Fibroblast of pulmonary artery (primary cell): ENCODE measurements at regions not wholly inside any gene's neighbourhood (a gene's known extent, or its start where the extent isn't known, plus 50 kb on each side); places are given as distances from the start of the nearest gene placed in this dataset.
"Not testable (repeated sequence)": the region's sequence is repeated elsewhere in the genome, so short reads cannot be mapped to it uniquely, and the experiment has no call there.

Experiments used
- DNase-seq: peaks from one replicate; pipeline ENCODE4 v3.0.0-alpha.2; 2010; ENCODE audit warnings: low read depth
- H3K4me3 ChIP-seq: replicated peaks from 2 replicates; pipeline ENCODE4 v1.5.1; 2011; ENCODE audit warnings: low read depth, mild to moderate bottlenecking, control low read depth, low read length, moderate library complexity
- TF ChIP-seq, protein P1 (sequence below): IDR thresholded peaks from 2 replicates; pipeline ENCODE4 v1.5.1; 2011; ENCODE audit warnings: mild to moderate bottlenecking, control low read depth, low read length, inconsistent platforms; ENCODE audit errors: missing control alignments

GRCh38 chrX:107384397-107385105 lies 64.9 kb upstream of the FRMPD3 start:
- TF ChIP-seq, protein P1, sequence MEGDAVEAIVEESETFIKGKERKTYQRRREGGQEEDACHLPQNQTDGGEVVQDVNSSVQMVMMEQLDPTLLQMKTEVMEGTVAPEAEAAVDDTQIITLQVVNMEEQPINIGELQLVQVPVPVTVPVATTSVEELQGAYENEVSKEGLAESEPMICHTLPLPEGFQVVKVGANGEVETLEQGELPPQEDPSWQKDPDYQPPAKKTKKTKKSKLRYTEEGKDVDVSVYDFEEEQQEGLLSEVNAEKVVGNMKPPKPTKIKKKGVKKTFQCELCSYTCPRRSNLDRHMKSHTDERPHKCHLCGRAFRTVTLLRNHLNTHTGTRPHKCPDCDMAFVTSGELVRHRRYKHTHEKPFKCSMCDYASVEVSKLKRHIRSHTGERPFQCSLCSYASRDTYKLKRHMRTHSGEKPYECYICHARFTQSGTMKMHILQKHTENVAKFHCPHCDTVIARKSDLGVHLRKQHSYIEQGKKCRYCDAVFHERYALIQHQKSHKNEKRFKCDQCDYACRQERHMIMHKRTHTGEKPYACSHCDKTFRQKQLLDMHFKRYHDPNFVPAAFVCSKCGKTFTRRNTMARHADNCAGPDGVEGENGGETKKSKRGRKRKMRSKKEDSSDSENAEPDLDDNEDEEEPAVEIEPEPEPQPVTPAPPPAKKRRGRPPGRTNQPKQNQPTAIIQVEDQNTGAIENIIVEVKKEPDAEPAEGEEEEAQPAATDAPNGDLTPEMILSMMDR = no peak
- no peak overlapping the region for H3K4me3 ChIP-seq
- no peak for DNase-seq

DNA sequence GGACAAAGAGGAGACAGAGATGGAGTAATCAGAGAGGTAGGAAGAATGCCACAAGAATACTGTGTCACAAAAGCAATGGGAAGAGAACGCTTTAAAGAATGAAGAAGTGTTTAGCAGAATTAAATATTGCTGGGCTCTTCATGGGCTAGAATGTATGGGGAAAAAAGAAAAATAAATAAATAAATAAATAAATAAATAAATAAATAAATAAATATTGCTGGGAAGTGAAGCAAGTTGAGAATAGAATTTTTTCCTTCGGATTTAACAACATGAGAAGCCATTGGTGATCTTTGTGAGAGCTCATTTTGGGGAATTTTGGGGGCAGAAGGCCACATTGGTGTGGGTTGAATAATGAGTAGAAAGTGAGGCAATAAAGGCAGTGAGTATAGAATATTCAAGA lies 59.7 kb upstream of the FRMPD3 start:
- DNase-seq = no peak
- TF ChIP-seq, protein P1 = no peak
- no peak overlapping the region for H3K4me3 ChIP-seq

DNA sequence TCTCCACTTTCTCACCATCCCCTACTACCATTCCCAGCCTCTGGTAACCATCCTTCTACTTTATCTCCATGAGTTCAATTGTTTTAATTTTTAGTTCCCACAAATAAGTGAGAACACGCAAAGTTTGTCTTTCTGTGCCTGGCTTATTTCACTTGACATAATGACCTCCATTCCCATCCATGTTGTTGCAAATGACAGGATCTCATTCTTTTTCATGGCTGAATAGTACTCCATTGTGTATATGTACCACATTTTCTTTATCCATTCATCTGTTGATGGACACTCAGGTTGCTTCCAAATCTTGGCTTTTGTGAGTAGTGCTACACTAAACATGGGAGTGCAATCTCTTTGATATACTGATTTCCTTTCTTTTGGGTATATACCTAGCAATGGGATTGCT lies 55.8 kb upstream of the FRMPD3 start:
- not testable (repeated sequence) for H3K4me3 ChIP-seq, DNase-seq

DNA sequence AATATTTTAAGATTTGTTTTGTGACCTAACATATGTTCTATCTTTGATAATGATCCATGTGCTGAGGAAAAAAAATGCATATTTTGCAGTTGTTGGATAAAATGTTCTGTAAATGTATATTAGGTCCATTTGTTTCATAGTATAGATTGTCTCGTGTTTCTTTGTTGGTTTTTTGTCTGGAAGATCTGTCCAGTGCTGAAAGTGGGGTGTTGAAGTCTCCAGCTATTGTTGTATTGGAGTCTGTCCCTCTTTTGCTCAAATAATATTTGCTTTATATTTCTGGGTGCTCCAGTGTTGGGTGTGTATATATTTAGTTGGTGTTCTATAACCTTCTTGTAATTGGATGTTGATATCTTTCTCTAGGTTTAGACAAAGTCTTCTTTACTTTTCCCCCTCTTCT lies 53.2 kb upstream of the FRMPD3 start:
- TF ChIP-seq, protein P1 = no peak
- DNase-seq = no peak
- H3K4me3 ChIP-seq = no peak overlapping the region

- TF ChIP-seq, protein P1 = no peak
- H3K4me3 ChIP-seq = no peak overlapping the region
- DNase-seq = no peak
Measured at GRCh38 chrX:107396783-107397182, 52.7 kb upstream of the FRMPD3 start.

GRCh38 chrX:107398115-107398514 lies 51.3 kb upstream of the FRMPD3 start:
- H3K4me3 ChIP-seq = no peak overlapping the region
- no peak for DNase-seq
- TF ChIP-seq, protein P1 = no peak
